Neural cell (in vitro differentiated cells): ENCODE measurements at regions not wholly inside any gene's neighbourhood (a gene's known extent, or its start where the extent isn't known, plus 50 kb on each side); places are given as distances from the start of the nearest gene placed in this dataset.

Source experiments
- CTCF ChIP-seq: fragments of 450-650 bp; IDR thresholded peaks from 2 replicates; pipeline ENCODE4 v1.5.1; 2014; ENCODE audit warnings: antibody characterized with exemption, mild to moderate bottlenecking, moderate library complexity; ENCODE audit not compliant: poor library complexity, severe bottlenecking
- EP300 ChIP-seq: fragments of 450-650 bp; conservative IDR thresholded peaks from 2 replicates; pipeline ENCODE4 v1.6.1; 2014; ENCODE audit warnings: antibody characterized with exemption, mild to moderate bottlenecking, moderate library complexity; ENCODE audit not compliant: poor library complexity, severe bottlenecking
- EZH2 ChIP-seq: fragments of 200-600, 300-800 bp; shearing (Covaris generic), sonication (generic); IDR thresholded peaks from 2 replicates; pipeline ENCODE4 v1.6.1; 2014; ENCODE audit warnings: antibody characterized with exemption, low read length, borderline replicate concordance, mild to moderate bottlenecking; ENCODE audit not compliant: insufficient read depth, poor library complexity, severe bottlenecking
- MXI1 ChIP-seq: fragments of 450-650 bp; conservative IDR thresholded peaks from 2 replicates; pipeline ENCODE4 v1.6.1; 2014; ENCODE audit warnings: antibody characterized with exemption, mild to moderate bottlenecking; ENCODE audit not compliant: poor library complexity, severe bottlenecking
- POLR2AphosphoS5 ChIP-seq: IDR thresholded peaks from 2 replicates; pipeline ENCODE4 v1.6.1; 2012
- RAD21 ChIP-seq: fragments of 450-650 bp; conservative IDR thresholded peaks from 2 replicates; pipeline ENCODE4 v1.6.1; 2014; ENCODE audit warnings: antibody characterized with exemption, mild to moderate bottlenecking, moderate library complexity
- REST ChIP-seq: IDR thresholded peaks from 2 replicates; pipeline ENCODE4 v1.6.1; 2012; ENCODE audit warnings: borderline replicate concordance
- SMC3 ChIP-seq: fragments of 450-650 bp; conservative IDR thresholded peaks from 2 replicates; pipeline ENCODE4 v1.6.1; 2014; ENCODE audit warnings: antibody characterized with exemption, mild to moderate bottlenecking, moderate library complexity; ENCODE audit not compliant: poor library complexity
- TAF1 ChIP-seq: IDR thresholded peaks from 2 replicates; pipeline ENCODE4 v1.6.1; 2012; ENCODE audit warnings: low read depth

- TF ChIP-seq CTCF (no peak), EZH2 (no peak), EP300 (no peak), POLR2AphosphoS5 (no peak), REST (no peak), TAF1 (no peak), SMC3 (no peak), RAD21 (no peak), MXI1 (no peak)
Observed at GRCh38 chr5:111562561-111562960, 50.2 kb upstream of the STARD4 start.
